ENCODE measurements at regions not wholly inside any gene's neighbourhood (a gene's known extent, or its start where the extent isn't known, plus 50 kb on each side); places are given as distances from the start of the nearest gene placed in this dataset.

DNA sequence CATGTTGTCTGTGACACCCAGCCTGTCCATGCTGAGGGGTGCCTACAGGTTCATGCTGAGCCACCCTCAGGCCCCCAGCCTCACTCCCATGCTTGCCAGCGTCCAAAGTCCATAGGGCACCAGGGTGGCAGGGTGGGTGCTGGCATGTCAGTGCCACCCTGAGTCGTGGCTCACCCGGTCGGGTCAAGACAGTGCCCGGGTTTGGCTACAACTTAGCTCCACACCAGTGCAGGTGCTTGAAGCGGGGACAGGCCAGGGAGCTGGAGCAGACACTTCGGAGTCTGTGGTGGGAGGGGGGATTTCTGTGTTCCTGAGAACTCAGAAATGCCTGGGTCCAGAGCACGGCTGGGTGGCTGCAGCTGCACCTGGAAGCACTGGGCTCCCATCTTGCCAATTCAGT lies 579.2 kb upstream of the FAM174A start:
- TF ChIP-seq, protein P1, sequence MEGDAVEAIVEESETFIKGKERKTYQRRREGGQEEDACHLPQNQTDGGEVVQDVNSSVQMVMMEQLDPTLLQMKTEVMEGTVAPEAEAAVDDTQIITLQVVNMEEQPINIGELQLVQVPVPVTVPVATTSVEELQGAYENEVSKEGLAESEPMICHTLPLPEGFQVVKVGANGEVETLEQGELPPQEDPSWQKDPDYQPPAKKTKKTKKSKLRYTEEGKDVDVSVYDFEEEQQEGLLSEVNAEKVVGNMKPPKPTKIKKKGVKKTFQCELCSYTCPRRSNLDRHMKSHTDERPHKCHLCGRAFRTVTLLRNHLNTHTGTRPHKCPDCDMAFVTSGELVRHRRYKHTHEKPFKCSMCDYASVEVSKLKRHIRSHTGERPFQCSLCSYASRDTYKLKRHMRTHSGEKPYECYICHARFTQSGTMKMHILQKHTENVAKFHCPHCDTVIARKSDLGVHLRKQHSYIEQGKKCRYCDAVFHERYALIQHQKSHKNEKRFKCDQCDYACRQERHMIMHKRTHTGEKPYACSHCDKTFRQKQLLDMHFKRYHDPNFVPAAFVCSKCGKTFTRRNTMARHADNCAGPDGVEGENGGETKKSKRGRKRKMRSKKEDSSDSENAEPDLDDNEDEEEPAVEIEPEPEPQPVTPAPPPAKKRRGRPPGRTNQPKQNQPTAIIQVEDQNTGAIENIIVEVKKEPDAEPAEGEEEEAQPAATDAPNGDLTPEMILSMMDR (IDR thresholded peaks at IDR 0.05): no peak
- no peak for TF ChIP-seq POLR2AphosphoS5 (IDR thresholded peaks at IDR 0.05)
- TF ChIP-seq POLR2A (IDR thresholded peaks at IDR 0.05): no peak
